ENCODE measurements at regions not wholly inside any gene's neighbourhood (a gene's known extent, or its start where the extent isn't known, plus 50 kb on each side); places are given as distances from the start of the nearest gene placed in this dataset.

DNA sequence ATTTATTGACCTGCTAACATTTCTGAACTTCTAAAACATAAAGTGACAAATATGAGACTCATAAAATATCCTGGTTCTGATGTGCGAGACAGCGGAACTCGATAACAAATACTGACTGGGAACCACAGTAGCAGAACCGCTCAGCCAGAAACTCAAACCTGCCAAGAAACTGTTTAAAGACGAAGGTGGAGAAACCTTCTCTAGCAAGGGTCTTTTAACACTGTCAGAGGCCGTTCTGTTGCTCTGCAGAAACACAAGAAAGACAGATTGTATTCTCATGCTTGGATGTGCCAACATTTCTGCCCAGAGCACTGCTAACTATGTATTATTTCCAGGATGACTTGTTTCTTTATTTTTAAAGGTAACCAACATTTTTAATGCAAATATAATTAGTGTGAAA, 514.8 kb upstream of the ADARB2 start:
- no CpG with 5 or more reads among the region's 6 CpGs for WGBS, 2 donors (ENCODE audit: extremely low coverage in 2 of 2, insufficient read length in 2 of 2, insufficient replicate concordance in 1 of 2)
- no peak overlapping the region for H4K91ac ChIP-seq (ENCODE audit: low read depth, low read length, poor library complexity)
- H3K9ac ChIP-seq (ENCODE audit: low read depth, low read length, poor library complexity): no peak overlapping the region
- H2BK5ac ChIP-seq (ENCODE audit: low read length): no peak overlapping the region
- H2BK15ac ChIP-seq (ENCODE audit: low read length): no peak overlapping the region
- H3K14ac ChIP-seq (ENCODE audit: low read length): no peak overlapping the region
- no peak overlapping the region for H2BK12ac ChIP-seq (ENCODE audit: low read length)
- H2AK5ac ChIP-seq (ENCODE audit: low read depth, low read length): no peak overlapping the region
- no peaks in the 10 kb centered on the region for H3K79me1 ChIP-seq (ENCODE audit: low read depth, low read length)
- no peak overlapping the region for H2AFZ ChIP-seq (ENCODE audit: low read length)
- no peaks in the 10 kb centered on the region for H3K9me3 ChIP-seq (replicated peaks in 1 of 2; ENCODE audit: control insufficient read depth in 2 of 2, insufficient read depth in 1 of 2, low read depth in 1 of 2, low read length in 2 of 2)
- H3K27me3 ChIP-seq (ENCODE audit: control insufficient read depth in 3 of 3, insufficient read depth in 3 of 3, low read depth in 1 of 3, low read length in 3 of 3): no peaks in the 10 kb centered on the region
- H3K36me3 ChIP-seq (replicated peaks in 1 of 2; ENCODE audit: control insufficient read depth in 2 of 2, insufficient read depth in 2 of 2, low read length in 2 of 2): no peaks in the 10 kb centered on the region
- no peaks in the 10 kb centered on the region for H3K4me1 ChIP-seq (ENCODE audit: control insufficient read depth in 2 of 2, insufficient read depth in 1 of 2, low read depth in 1 of 2, low read length in 2 of 2)
- no peak overlapping the region for H2BK120ac ChIP-seq (ENCODE audit: low read depth, low read length)
- H3K27ac ChIP-seq (replicated peaks; ENCODE audit: low read length): no peak overlapping the region
- no peak overlapping the region for H3K18ac ChIP-seq (ENCODE audit: low read length)
- DNase-seq (ENCODE audit: low spot score): no peak
- no peak overlapping the region for H4K8ac ChIP-seq (ENCODE audit: low read depth, low read length)
- no peak overlapping the region for H3K4me3 ChIP-seq (ENCODE audit: low read length in 2 of 2)
- H3K4ac ChIP-seq (ENCODE audit: low read length): no peak overlapping the region
- H3K23ac ChIP-seq (ENCODE audit: low read depth, low read length, poor library complexity): no peak overlapping the region
- H3K4me2 ChIP-seq (ENCODE audit: insufficient read depth, low read length, poor library complexity, severe bottlenecking): no peak overlapping the region

GRCh38 chr10:2251631-2252030, 514.3 kb upstream of the ADARB2 start:
- H3K14ac ChIP-seq (ENCODE audit: low read length): no peak overlapping the region
- H3K4me3 ChIP-seq (ENCODE audit: low read length in 2 of 2): no peak overlapping the region
- no peak overlapping the region for H3K4me2 ChIP-seq (ENCODE audit: insufficient read depth, low read length, poor library complexity, severe bottlenecking)
- H4K8ac ChIP-seq (ENCODE audit: low read depth, low read length): no peak overlapping the region
- no peak overlapping the region for H2BK5ac ChIP-seq (ENCODE audit: low read length)
- no peak overlapping the region for H3K23ac ChIP-seq (ENCODE audit: low read depth, low read length, poor library complexity)
- no peaks in the 10 kb centered on the region for H3K9me3 ChIP-seq (replicated peaks in 1 of 2; ENCODE audit: control insufficient read depth in 2 of 2, insufficient read depth in 1 of 2, low read depth in 1 of 2, low read length in 2 of 2)
- H2AFZ ChIP-seq (ENCODE audit: low read length): no peak overlapping the region
- no peaks in the 10 kb centered on the region for H3K79me1 ChIP-seq (ENCODE audit: low read depth, low read length)
- H2BK120ac ChIP-seq (ENCODE audit: low read depth, low read length): no peak overlapping the region
- no peak overlapping the region for H3K27ac ChIP-seq (replicated peaks; ENCODE audit: low read length)
- WGBS, 2 donors (ENCODE audit: extremely low coverage in 2 of 2, insufficient read length in 2 of 2, insufficient replicate concordance in 1 of 2): no CpG with 5 or more reads among the region's 8 CpGs
- H2BK12ac ChIP-seq (ENCODE audit: low read length): no peak overlapping the region
- H3K4ac ChIP-seq (ENCODE audit: low read length): no peak overlapping the region
- H3K4me1 ChIP-seq (ENCODE audit: control insufficient read depth in 2 of 2, insufficient read depth in 1 of 2, low read depth in 1 of 2, low read length in 2 of 2): no peaks in the 10 kb centered on the region
- no peak overlapping the region for H2BK15ac ChIP-seq (ENCODE audit: low read length)
- H3K36me3 ChIP-seq (replicated peaks in 1 of 2; ENCODE audit: control insufficient read depth in 2 of 2, insufficient read depth in 2 of 2, low read length in 2 of 2): no peaks in the 10 kb centered on the region
- no peak overlapping the region for H4K91ac ChIP-seq (ENCODE audit: low read depth, low read length, poor library complexity)
- H3K27me3 ChIP-seq (ENCODE audit: control insufficient read depth in 3 of 3, insufficient read depth in 3 of 3, low read depth in 1 of 3, low read length in 3 of 3): no peaks in the 10 kb centered on the region
- H2AK5ac ChIP-seq (ENCODE audit: low read depth, low read length): no peak overlapping the region
- no peak overlapping the region for H3K18ac ChIP-seq (ENCODE audit: low read length)
- DNase-seq (ENCODE audit: low spot score): no peak
- H3K9ac ChIP-seq (ENCODE audit: low read depth, low read length, poor library complexity): no peak overlapping the region

GRCh38 chr10:2246747-2247146, 509.4 kb upstream of the ADARB2 start:
- Histone ChIP-seq H3K4me1 (ENCODE audit: control insufficient read depth in 2 of 2, insufficient read depth in 1 of 2, low read depth in 1 of 2, low read length in 2 of 2) (peaks cover 0 to 2% of the 10 kb centered on the region in 2 donors), H3K36me3 (replicated peaks in 1 of 2; ENCODE audit: control insufficient read depth in 2 of 2, insufficient read depth in 2 of 2, low read length in 2 of 2) (peaks cover 0 to 3% of the 10 kb centered on the region in 2 donors), H2BK5ac (ENCODE audit: low read length) (no peak overlapping the region), H3K9ac (ENCODE audit: low read depth, low read length, poor library complexity) (no peak overlapping the region), H3K23ac (ENCODE audit: low read depth, low read length, poor library complexity) (no peak overlapping the region), H2AK5ac (ENCODE audit: low read depth, low read length) (no peak overlapping the region), H3K18ac (ENCODE audit: low read length) (no peak overlapping the region), H3K27ac (replicated peaks; ENCODE audit: low read length) (no peak overlapping the region), H3K4me2 (ENCODE audit: insufficient read depth, low read length, poor library complexity, severe bottlenecking) (no peak overlapping the region), H3K4me3 (ENCODE audit: low read length in 2 of 2) (no peak overlapping the region), H3K27me3 (ENCODE audit: control insufficient read depth in 3 of 3, insufficient read depth in 3 of 3, low read depth in 1 of 3, low read length in 3 of 3) (no peaks in the 10 kb centered on the region), H3K4ac (ENCODE audit: low read length) (no peak overlapping the region), H3K14ac (ENCODE audit: low read length) (no peak overlapping the region), H2BK15ac (ENCODE audit: low read length) (no peak overlapping the region), H4K91ac (ENCODE audit: low read depth, low read length, poor library complexity) (no peak overlapping the region), H4K8ac (ENCODE audit: low read depth, low read length) (no peak overlapping the region), H3K79me1 (ENCODE audit: low read depth, low read length) (no peaks in the 10 kb centered on the region), H2AFZ (ENCODE audit: low read length) (no peak overlapping the region), H3K9me3 (replicated peaks in 1 of 2; ENCODE audit: control insufficient read depth in 2 of 2, insufficient read depth in 1 of 2, low read depth in 1 of 2, low read length in 2 of 2) (peaks cover 0 to 5% of the 10 kb centered on the region in 2 donors), H2BK120ac (ENCODE audit: low read depth, low read length) (no peak overlapping the region), H2BK12ac (ENCODE audit: low read length) (no peak overlapping the region)
- WGBS, 2 donors (ENCODE audit: extremely low coverage in 2 of 2, insufficient read length in 2 of 2, insufficient replicate concordance in 1 of 2): no CpG with 5 or more reads among the region's 5 CpGs
- DNase-seq (ENCODE audit: low spot score): no peak

DNA sequence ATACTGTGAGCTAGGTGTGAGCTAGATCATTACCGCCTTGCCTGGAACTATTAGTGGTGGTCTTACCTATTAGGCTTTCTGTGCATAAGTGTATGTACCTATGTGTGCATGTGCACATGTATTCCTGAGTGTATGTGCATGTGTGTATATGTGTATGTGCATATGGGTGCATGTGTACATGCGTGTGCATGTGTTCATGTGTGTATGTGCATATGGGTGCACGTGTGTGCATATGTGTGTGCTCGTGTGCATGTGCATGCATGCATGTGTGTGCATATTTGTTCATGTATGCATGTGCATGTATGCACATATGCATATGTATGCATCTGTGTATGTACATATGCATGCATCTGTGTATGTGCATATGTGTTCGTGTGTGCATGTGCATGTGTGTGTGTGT, 508.3 kb upstream of the ADARB2 start:
- H3K14ac ChIP-seq (ENCODE audit: low read length): peak overlapping the region; percentile 94
- peak overlapping the region; percentile 84 for H4K8ac ChIP-seq (ENCODE audit: low read depth, low read length)
- no peak overlapping the region for H3K27ac ChIP-seq (replicated peaks; ENCODE audit: low read length)
- H2BK120ac ChIP-seq (ENCODE audit: low read depth, low read length): no peak overlapping the region
- no peak overlapping the region for H2AFZ ChIP-seq (ENCODE audit: low read length)
- H3K18ac ChIP-seq (ENCODE audit: low read length): no peak overlapping the region
- H3K9me3 ChIP-seq (replicated peaks in 1 of 2; ENCODE audit: control insufficient read depth in 2 of 2, insufficient read depth in 1 of 2, low read depth in 1 of 2, low read length in 2 of 2): peaks cover 0 to 5% of the 10 kb centered on the region in 2 donors
- no peaks in the 10 kb centered on the region for H3K27me3 ChIP-seq (ENCODE audit: control insufficient read depth in 3 of 3, insufficient read depth in 3 of 3, low read depth in 1 of 3, low read length in 3 of 3)
- H3K9ac ChIP-seq (ENCODE audit: low read depth, low read length, poor library complexity): no peak overlapping the region
- peaks cover 0 to 2% of the 10 kb centered on the region in 2 donors for H3K4me1 ChIP-seq (ENCODE audit: control insufficient read depth in 2 of 2, insufficient read depth in 1 of 2, low read depth in 1 of 2, low read length in 2 of 2)
- H2BK12ac ChIP-seq (ENCODE audit: low read length): no peak overlapping the region
- H4K91ac ChIP-seq (ENCODE audit: low read depth, low read length, poor library complexity): no peak overlapping the region
- H3K23ac ChIP-seq (ENCODE audit: low read depth, low read length, poor library complexity): peak overlapping the region; percentile 69
- H3K4ac ChIP-seq (ENCODE audit: low read length): peak overlapping the region; percentile 31
- H2BK5ac ChIP-seq (ENCODE audit: low read length): no peak overlapping the region
- no peaks in the 10 kb centered on the region for H3K79me1 ChIP-seq (ENCODE audit: low read depth, low read length)
- peak overlapping the region in 1 of 2 donors; percentile 53 for H3K4me3 ChIP-seq (ENCODE audit: low read length in 2 of 2)
- H2AK5ac ChIP-seq (ENCODE audit: low read depth, low read length): no peak overlapping the region
- WGBS, 2 donors (ENCODE audit: extremely low coverage in 2 of 2, insufficient read length in 2 of 2, insufficient replicate concordance in 1 of 2): no CpG with 5 or more reads among the region's 5 CpGs
- H3K36me3 ChIP-seq (replicated peaks in 1 of 2; ENCODE audit: control insufficient read depth in 2 of 2, insufficient read depth in 2 of 2, low read length in 2 of 2): peaks cover 0 to 3% of the 10 kb centered on the region in 2 donors
- H2BK15ac ChIP-seq (ENCODE audit: low read length): no peak overlapping the region
- H3K4me2 ChIP-seq (ENCODE audit: insufficient read depth, low read length, poor library complexity, severe bottlenecking): no peak overlapping the region
- DNase-seq (ENCODE audit: low spot score): no peak
